ENCODE measurements at regions not wholly inside any gene's neighbourhood (a gene's known extent, or its start where the extent isn't known, plus 50 kb on each side); places are given as distances from the start of the nearest gene placed in this dataset.
"Not testable (repeated sequence)": the region's sequence is repeated elsewhere in the genome, so short reads cannot be mapped to it uniquely, and the experiment has no call there.

DNA sequence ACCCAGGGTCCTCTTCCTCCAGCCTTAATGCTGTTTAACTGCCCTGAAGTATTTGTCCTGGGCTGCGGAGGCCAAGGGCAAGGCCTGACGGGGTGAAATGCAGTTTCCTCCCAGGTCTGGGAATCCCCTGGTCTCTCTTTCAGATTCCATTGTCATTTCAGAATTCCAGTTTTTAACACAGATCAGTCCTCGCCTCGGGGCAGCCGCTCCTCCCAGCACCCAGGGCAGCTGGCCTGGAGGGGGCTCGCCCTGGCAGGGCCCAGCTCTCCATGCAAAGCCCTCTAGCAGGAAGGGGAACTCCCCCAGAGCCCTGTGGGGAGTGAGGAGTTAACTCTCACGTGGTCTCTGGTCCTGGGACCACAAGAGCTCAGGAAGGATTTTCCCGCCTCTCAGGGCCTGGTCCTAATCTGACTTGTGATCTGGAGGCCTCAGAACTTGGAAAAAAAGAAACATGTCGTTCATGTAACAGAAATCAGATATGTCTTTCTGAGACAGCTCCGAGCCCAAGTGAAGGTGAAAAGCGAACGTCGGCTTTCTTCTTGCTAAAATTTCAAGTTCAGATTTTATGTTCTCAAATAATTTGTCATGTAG, 265.6 kb upstream of the SFSWAP start:
- DNase-seq (peak; percentile 17), ATAC-seq (no peak)

DNA sequence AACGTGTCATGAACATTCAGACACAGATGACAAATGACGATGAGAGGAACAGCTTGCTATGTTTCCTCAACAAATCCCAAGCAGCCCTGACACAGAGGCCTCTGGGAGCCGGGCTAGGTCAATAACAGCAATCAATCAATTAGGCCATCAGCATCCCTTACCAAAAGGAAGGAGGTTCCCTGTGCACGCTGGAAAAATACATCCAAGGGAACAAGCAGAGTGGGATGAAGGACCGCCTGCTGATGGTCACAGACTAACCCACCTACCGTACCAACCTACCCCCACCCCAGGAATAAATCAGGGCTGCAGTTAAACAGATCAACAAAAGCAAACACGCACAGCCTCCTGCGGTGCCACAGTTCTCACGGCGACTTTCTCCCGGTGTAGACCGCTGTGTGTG, 265.1 kb upstream of the SFSWAP start:
- DNase-seq, result no peak
- ATAC-seq, result no peak
- intact Hi-C loops (cut with micrococcal nuclease), result no loop called here

More for the DNA sequence above, 265.6 kb upstream of the SFSWAP start:
- intact Hi-C loops (cut with micrococcal nuclease), result no loop called here

DNA sequence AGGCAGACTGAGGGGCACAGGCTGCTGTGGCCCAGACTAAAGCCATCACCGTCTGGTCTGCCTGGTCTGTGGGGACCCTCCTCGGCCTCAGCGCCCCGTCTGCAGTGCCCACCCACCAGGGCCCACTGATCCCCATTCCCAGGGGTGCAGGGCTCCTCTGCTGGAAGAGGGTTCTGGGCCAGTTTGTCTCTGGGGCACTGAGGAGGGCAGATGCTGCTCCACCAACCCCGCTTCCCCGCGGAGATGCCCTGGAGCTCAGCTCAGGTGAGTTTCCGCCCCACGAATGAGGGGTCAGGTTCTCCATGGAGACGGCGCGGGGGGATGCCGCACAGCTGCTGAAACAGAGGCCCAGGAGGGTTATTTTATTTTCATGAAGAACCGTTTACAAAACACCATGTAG, 263.3 kb upstream of the SFSWAP start:
- ATAC-seq; intact Hi-C loops (cut with micrococcal nuclease): not testable (repeated sequence)
- DNase-seq, result peak; percentile 8

DNA sequence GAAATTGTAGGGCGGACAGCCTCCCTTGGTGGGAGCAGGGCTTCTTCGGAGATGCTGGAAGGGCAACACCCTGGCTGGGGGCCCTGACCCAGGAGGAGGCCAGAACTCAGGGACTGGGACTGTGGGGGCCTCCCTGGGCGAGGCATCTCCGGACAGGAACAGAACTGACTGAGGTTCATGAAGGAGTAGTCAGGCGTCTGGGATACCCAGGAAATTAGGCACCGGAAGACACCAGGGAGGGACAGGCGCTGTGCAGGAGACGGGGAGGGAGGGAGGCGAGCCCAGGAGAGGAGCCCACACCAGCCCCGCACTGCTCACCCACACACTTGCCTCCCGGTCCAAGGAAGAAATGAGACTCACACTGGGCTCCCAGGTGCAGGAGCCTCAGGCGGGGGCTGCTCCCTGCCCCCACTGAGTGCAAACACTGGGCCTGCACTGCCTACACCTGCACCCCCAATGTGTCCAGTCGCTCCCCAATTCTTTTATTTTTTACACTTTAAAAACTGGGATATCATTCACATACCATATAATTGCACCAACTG, 262.6 kb upstream of the SFSWAP start:
- DNase-seq, result peak; percentile 14
- intact Hi-C loops (cut with micrococcal nuclease), result no loop called here
- ATAC-seq, result no peak

DNA sequence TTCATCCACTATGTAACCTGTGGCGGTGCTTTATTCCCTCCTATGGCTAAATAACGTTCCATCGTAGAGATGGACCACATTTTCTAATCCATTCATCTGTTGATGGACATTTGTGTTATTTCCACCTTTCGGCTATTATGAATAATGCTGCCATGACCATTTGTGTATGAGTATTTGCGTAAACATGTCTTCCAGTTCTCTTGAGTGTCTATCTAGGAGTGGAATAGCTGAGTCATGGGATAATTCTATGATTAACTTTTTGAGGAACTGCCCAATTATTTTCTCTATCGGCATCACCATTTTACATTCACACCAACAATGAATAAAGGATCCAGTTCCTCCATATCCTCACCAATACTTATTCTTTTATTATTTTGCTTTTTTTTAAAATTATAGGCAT, 261.9 kb upstream of the SFSWAP start:
- no peak for ATAC-seq
- intact Hi-C loops (cut with micrococcal nuclease), result no loop called here
- no peak for DNase-seq

DNA sequence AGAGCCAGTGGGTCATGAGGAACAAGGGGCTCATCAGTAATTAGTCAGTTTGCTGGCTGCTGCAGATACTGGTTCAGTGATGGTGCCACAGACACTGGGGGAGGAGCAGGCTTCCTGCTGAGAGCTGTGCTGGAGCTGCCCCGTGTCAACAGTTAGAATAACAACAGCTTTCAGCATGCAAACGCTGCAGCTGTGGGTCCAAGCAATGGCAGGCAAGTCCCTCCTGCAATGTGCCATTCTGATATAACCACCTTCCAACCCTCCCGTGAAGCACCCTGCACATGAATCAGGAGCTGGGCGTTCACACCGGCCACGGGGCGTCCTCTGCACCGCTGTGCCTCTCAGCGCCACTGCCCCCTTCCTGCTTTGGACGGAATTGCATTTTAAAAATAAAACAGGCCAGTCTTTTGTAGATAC, 258.4 kb upstream of the SFSWAP start:
- peak; percentile 17 for DNase-seq
- intact Hi-C loops (cut with micrococcal nuclease), result no loop called here
- no peak for ATAC-seq

DNA sequence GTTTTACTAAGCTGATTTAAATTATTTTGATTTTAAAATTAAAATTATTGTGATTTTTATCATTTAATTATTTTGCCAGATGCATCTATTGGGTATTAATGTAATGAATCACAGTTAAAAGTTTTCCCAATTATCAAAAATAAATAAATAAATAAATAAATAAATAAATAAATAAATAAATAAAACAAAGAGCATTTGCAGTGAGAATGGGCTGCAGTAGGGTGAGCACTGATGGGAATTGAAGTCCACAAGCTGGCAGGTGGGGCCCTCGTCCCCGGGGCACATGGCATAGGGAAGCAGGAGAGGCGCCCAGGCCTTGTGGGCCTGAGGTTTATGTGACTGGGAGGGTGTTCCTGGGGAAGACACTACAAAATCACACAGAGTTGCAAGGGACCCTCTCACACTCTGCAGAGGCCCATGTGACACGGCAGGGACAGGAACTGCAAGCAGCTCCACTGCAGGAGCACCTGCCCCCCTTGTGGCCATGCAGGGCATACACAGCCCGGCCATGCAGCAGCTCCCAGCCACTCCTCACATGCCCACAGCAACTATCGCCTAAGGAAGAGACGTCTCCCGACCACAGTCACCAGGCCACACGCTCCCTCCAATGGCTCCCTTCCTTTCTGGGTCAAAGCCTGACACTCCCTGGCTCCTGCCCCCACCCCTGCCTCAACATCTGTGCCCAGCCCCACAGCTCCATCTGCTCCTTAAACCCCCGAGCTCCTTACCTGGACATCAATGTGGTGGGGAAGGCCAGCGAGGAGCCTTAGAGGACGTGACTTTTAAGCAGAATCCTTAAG, 256.3 kb upstream of the SFSWAP start:
- intact Hi-C loops (cut with micrococcal nuclease), result no loop called here
- ATAC-seq (peak; percentile 77), DNase-seq (peak; percentile 52)

DNA sequence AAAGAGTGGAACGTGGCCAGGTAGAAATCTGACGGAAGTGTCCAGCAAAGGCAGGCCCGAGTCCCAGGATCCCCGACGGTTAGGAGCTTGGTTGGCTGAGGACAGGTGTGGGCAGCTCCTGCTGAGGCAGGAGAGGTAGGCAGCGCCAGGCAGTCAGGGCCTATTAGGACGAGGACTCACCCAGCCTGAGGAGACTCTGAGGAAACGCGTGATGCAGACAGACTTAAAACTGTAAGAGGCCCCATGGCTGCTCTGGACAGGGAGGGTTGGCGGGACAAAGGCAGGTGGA, 255.7 kb upstream of the SFSWAP start:
- ATAC-seq (no peak), DNase-seq (peak; percentile 6)
- intact Hi-C loops (cut with micrococcal nuclease), result no loop called here

DNA sequence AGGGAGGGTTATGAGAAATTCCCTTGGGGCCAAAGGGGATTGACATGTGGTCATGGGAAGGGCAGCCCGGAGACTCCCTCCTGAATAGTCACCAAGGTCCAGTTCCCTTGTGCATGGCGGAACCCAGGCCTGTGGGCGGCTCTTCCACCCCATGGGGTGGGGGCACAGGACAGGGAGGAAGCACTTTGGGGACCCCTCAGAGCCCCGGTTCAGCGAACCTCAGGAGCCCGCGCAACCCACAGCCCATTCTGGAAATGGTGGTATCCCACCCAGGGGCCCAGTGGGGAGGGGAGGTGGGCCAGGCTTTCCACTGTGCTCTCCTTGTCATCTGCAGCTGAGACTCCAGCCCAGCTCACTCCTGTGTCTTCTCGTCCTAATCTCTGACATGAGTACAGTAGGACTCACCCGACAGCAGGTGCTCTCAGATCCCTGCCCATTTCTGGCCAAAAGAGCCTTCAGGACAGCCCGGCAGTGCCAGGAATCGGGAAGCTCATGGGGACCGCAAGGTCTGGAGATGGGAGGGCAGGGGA, 255.2 kb upstream of the SFSWAP start:
- intact Hi-C loops (cut with micrococcal nuclease), result no loop called here
- DNase-seq (peak; percentile 6), ATAC-seq (no peak)

DNA sequence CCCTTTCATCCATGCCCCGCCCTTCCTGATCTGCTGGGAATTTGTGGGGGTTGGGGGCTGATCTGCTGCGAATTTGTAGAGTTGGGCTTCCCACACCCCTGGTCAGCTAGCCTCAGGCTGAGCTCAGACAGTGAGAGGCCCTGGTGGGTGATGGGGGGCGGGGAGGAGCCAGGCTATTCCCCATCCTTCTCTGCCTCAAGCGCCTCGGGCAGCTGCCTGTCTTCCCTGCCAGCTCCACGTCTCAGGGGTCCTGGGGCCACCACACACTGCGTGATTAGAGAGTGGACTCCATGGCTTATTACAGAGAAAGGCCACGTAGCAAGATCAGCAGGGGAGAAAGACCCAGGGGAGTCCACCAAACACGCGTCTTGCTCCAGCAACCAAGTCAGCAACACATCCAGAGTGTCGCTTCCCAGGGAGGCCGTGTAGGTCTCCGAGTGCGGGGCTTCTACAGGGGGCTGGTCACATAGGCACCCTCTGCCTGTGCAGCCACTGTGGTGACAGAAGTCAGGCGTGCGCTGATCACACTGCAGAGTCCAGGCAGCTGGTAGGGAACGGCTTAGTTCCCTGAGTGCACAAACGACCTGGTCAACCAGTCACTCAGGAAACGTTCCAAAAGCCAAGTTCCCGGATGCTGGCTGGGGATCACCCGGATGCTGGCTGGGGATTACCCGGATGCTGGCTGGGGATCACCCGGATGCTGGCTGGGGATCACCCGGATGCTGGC, 254.4 kb upstream of the SFSWAP start:
- intact Hi-C loops (cut with micrococcal nuclease), result no loop called here
- DNase-seq (peak; percentile 8), ATAC-seq (no peak)

DNA sequence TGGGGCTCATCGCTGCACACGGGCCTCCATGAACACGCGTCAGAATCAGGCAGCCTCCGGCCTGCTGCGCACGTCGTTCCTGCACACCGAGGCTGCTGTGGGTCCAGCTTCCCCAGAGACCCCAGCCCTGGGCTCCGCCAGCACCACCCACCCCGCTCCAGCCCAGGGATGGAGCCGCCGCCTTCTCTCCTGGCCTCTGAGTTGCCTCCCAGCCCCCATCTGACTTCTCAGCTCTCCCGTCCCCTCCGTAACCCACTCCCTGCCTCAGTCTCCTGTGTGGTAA, 253.9 kb upstream of the SFSWAP start:
- DNase-seq, result peak; percentile 18
- intact Hi-C loops (cut with micrococcal nuclease), result no loop called here
- no peak for ATAC-seq

DNA sequence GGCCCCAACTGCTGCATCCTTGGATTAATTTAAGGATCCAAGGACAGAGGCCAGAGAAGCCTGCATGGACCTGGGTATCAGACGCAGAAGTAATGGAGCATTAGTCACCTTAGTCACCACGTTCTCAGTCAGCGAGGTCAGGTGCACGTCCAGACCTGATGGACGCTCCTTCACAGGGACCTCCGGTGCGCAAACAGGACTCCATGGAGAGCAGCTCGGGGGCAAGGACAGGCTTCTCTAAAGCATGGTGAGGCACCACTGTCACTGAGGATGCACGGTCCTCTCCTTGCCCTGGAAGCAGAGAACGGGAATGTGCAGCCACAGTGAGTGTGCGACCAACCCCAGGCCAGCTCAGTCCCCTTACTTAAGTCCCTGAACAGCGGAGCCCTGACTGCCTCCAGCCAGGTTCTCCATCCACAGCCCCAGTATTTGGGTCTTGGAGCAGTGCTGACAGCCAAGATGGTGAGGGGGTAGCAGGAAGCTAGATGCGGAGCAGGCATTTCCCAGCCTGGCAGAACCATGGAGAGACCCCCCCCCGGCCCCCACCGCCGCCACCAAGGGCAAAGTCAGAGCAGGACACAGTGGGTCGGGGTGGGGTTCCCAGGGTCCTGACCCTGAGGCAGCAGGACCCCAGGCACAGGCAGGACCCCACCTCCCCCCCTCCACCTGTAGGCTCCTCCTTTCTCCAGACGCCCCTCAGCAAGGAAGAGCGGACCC, 253.4 kb upstream of the SFSWAP start:
- no peak for ATAC-seq
- peak; percentile 10 for DNase-seq
- intact Hi-C loops (cut with micrococcal nuclease), result no loop called here

DNA sequence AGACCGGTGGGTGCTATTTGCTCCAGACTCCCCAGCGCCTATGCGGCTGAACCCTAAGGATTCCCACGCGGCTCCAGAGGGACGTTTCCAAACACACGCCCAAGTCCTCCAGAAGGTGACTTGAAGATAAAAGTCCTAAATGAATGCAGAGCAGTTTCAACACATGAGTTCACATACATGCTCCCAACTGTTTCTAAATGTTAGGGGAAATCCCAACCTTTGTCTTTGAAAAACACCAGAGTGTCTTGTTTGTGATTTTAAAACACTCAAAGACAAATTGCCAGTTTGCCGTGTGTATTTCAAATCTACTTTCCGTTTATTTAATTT, 252.9 kb upstream of the SFSWAP start:
- DNase-seq, result no peak
- intact Hi-C loops (cut with micrococcal nuclease), result no loop called here
- no peak for ATAC-seq

DNA sequence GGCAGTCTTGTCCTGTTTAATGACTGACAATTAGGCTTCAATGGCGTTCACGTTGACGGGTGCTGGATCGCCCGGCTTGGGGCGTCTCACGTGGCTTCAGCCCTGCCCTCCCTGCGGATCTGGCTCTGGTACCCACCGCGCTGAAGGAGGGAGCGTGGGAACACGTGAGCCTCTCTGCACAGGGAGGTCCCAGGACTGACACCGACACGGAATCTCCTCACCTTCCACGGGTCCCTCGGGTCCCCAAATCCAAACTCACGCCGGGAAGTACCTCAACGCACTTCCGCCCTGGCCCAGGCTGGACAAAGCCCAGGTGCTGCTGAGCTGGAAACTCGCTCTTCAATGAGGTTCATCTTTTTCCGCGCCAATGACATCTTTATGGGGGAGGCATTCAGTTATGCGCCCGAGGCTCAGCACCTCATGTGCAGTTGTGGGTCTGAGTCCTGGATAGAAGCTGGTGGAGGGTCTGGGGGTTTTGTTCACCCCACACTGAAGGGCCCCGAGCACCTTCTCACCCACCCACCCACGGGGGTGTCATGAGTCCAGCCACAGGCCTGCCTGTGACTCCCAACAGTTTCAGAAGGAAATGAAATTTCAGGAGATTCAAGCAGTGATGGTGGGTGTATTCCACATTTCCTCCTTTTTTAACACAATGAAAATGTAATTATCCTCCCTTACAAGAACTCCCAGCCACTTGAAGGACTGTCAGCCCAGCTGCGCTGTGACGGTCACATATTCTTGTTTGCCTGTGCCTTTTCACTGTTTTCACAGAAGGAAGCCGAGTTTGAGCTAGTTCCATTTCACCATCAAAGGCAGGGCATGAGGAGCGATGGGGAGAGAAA, 251.7 kb upstream of the SFSWAP start:
- ATAC-seq (no peak), DNase-seq (peak; percentile 6)
- intact Hi-C loops (cut with micrococcal nuclease), result no loop called here

DNA sequence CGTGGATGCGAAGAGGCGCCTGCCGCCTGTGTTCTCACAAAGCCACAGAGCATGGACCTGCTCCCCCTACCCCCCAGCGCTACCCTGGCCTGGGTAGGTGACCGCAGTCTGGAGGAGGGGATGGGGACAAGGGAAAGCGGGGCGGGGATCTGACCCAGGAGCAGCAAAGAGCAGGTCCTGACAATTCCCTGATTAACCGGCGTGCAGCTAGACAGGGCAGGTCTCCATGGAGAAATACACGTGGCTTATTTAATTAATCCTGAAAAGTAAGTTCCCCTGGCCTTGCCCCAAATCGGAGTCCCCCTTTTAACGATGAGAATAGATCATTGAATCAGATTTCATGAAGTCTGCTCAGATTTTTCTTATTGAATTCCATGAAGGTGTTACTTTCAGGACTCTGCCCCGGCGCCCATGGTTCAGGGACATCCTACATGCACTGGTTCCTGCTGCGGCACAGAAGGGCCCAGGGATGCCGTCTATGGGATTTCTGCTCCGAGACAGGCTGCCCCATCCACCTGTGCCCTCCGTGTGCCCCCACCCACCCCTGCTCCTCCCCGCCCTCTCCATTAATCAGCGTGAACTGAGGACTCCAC, 251.0 kb upstream of the SFSWAP start:
- intact Hi-C loops (cut with micrococcal nuclease), result no loop called here
- peak; percentile 18 for DNase-seq
- ATAC-seq, result no peak

DNA sequence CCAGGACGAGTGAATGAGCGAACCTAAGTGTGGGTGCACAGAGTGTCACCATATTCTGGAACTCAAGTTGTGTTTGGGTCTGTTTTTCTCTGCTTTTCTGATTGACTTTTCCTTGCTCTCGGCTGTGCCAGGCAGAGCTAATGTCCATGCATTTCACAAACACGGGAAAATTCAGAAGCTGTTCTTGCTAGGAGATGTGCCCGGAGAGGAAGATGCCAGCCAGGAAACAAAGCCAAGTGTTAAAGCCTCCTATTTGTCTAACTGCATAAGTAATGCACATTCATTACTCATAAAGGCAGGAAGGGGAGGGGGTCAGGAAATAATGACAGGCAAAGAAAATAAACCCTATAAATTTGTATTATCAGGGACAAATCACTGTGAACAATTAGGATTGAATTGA, 250.4 kb upstream of the SFSWAP start:
- no peak for ATAC-seq

DNA sequence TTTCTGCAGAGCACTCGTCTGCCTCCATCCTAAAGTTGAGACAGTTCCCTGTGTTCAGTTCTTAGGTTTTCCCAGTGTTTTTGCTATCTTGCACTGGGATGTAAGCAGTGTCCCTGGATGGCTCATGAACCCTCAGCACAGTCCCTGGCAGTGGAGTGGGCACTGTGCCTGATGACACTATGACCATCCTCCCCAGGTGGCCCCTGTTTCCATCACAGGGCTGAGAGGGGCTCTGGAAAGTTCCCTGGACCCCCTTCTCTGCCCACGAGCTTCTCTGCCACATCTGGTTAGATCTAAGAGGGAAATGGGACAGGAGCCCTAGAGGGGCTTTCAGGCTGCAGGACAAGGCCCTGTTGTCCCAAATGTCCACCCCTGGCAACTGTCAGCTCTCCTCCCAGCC, 249.8 kb upstream of the SFSWAP start:
- intact Hi-C loops (cut with micrococcal nuclease), result no loop called here
- ATAC-seq, result no peak
- DNase-seq, result no peak

More for the DNA sequence above, 250.4 kb upstream of the SFSWAP start:
- peak; percentile 2 for DNase-seq
- intact Hi-C loops (cut with micrococcal nuclease), result no loop called here

DNA sequence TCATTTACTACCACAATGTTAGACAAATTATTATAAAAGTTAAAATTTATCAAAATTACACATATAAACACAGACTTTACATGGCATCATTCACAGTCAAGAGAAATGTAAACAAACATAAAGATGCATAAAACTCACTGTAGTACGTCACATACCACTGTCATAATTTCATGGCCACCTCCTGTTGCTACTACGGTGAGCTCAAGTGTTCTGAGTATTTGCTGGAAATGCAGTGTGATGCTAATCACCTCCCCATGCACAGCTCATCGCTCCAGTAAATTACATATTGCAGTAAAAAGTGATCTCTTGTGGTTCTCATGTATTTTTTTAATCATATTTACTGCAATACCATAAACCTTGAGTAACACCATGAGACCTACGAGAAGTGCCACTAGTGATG, 247.7 kb upstream of the SFSWAP start:
- DNase-seq, result no peak
- intact Hi-C loops (cut with micrococcal nuclease), result no loop called here
- no peak for ATAC-seq

DNA sequence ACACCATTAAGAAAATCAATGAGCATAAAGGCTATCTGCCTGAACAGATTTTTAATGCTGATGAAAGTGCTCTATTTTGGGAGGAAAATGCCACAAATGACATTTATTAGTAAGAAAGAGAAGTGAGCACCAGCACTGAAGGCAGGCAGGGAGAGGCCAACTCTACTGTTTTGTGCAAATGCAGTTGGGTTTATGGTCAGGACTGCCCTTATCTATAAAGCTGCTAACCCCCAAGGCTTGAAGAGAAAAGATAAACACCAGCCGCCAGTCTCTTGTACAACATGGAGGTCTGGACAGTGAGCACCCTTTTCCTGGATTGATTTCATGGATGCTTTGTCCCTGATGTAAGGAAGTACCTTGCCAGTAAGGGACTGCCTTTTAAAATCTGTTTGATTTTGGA, 246.8 kb upstream of the SFSWAP start:
- intact Hi-C loops (cut with micrococcal nuclease), result no loop called here
- ATAC-seq, result no peak
- no peak for DNase-seq

Measured in left ventricle myocardium superior (tissue), 1 donor.